ENCODE measurements at regions not wholly inside any gene's neighbourhood (a gene's known extent, or its start where the extent isn't known, plus 50 kb on each side); places are given as distances from the start of the nearest gene placed in this dataset.

DNA sequence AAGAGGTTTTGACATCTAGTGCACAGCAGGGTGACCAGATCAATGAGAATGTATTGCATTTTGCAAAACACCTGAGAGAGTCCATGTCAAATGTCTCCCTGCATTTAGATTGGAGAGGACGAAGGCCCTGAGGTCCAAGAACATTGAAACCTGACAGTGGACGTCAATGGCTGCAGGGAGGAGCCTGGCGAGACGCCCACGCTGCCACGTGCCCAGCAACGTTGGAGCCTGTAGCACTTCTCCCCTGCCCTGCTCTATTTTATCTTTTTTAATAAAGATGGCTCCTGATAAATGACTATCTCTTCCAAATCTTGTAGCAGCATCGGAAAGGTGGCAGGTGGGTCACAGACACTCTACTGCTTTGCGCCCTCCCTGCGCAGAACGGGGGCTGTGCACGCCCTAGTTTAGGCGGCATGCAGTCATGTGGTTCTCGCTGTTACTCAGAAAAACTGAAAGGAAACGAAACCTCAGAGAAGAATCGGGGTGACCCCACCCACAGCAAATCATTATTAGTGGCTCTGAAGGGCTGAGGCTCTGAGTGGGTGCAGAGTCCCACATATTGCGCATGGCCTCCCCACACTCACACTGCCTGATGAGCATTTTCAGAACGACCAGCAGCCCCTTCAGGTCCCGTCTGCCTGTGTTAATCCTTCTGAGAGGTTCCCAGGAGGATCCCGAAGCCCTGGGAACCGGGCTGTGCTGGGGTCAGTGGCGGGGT is 62.5 kb upstream of the TAMM41 start:
- TF ChIP-seq CTCF (tag by site-specific recombination; IDR thresholded peaks at IDR 0.05) = no peak
- no peak for TF ChIP-seq ZBTB48 (tag by site-specific recombination; IDR thresholded peaks at IDR 0.05)
- no peak for TF ChIP-seq PATZ1 (tag by site-specific recombination; IDR thresholded peaks at IDR 0.05)
- TF ChIP-seq FEZF1 (tag by site-specific recombination; IDR thresholded peaks at IDR 0.05) = no peak
- TF ChIP-seq ZNF610 (tag by site-specific recombination; IDR thresholded peaks at IDR 0.05; ENCODE audit: borderline replicate concordance) = no peak
